GM19240 (cell line): ENCODE measurements at regions not wholly inside any gene's neighbourhood (a gene's known extent, or its start where the extent isn't known, plus 50 kb on each side); places are given as distances from the start of the nearest gene placed in this dataset.
"Not testable (repeated sequence)": the region's sequence is repeated elsewhere in the genome, so short reads cannot be mapped to it uniquely, and the experiment has no call there.

Source experiments
- DNase-seq: peaks from one replicate; pipeline ENCODE4 v3.0.0; 2011; ENCODE audit warnings: low spot score; ENCODE audit not compliant: insufficient read length

DNA sequence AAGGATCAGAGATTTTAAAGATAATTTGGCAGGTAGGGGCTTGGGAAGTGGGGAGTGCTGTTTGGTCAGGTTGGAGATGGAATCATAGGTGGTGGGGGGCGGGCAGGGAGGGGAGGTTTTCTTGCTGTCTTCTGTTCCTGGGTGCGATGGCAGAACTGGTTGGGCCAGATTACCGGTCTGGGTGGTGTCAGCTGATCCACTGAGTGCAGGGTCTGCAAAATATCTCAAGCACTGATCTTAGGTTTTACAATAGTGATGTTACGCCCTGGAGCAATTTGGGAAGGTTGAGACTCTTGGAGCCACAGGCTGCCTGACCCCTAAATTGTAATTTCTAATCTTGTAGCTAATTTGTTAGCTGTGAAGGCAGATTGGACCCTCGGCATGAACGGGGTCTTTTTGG is 78.0 kb upstream of the PARP8 start:
- not testable (repeated sequence) for DNase-seq

DNA sequence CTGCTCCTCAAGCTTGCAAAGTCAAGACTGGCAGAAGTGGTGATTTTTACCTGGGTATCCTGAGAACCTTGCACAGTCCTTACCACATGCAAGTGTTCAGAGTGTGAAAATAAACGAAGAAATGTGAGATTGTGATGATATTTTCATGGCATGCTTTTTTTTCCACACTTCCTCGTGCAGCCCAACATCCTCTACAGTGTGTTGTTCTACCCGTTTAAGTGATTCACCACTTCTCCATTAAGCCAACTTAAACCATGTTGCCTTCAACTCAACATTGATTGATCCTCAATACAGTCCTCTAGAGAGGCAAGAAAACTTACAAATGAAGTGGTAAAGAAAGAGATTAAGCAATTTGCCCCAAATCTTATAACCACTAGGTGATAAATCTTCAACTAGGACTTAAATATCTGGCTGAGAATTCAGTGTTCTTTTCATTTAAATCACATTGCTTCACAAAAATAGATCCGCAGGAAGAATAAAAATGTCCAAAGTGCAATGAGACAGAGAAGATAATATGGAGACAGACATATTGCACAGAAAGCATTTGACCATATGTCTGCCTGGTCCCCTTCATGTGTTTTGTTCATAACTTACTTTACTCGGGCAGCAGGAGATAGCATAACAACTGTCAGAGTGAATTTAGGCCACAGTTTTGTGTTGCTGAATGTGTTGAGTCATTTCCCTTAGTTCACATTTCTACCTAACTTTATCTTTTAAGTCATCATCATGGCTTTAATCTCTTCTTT is 75.8 kb upstream of the PARP8 start:
- DNase-seq, result not testable (repeated sequence)

DNA sequence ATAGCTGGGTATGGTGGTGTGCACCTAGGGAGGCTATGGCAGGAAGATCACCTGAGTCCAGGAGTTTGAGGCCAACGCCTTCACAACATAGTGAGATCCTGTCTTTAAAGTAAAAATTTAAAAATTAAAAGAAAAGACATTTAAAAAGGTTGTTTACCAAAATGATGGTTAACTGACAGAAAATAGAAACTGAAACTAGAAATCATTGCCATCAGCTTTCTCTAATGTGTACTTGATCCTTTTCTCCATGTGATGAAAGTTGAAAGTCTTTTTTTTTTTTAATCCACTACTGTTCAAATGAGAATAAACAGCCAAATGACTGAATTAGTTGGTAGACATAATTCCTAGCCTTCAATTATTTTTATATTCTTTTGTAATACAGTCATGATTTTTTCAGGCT is 75.1 kb upstream of the PARP8 start:
- DNase-seq, result not testable (repeated sequence)

DNA sequence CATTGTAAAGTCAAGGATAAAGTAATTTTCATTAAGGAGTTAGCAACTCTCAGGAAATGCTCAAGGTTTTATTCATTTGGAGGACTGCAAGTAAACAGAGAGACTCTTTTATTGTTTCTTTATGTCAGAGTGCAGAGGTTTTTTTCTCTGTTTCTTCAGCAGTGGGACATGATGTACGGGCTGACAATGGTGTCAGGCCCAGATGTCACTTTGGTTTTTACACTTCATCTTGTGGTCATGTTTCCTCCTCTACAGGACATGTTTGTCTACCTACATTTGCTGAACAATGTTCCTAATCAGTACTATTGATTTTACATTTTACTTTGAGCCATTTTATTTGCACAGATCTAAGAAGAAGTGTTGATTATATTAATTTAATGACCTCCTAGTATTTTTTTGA is 72.8 kb upstream of the PARP8 start:
- no peak for DNase-seq

DNA sequence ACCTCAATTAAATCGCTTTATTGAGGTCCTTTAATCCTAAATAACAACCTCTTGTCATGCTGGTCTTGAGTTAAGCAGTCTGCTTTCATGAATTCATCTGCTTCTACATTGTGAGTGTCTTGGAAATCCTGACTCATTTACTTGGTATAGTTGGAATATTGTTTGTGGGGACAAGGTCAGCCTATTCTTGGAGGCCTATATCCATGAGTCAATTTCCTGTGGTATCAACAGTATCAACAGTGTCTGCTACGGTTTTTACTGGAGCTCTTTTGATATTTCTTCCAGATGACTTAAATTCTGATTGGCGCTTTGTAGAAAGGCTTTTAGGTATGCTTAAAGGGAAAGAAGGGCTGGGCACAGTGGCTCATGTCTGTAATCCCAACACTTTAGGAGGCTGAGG is 71.2 kb upstream of the PARP8 start:
- DNase-seq, result no peak

DNA sequence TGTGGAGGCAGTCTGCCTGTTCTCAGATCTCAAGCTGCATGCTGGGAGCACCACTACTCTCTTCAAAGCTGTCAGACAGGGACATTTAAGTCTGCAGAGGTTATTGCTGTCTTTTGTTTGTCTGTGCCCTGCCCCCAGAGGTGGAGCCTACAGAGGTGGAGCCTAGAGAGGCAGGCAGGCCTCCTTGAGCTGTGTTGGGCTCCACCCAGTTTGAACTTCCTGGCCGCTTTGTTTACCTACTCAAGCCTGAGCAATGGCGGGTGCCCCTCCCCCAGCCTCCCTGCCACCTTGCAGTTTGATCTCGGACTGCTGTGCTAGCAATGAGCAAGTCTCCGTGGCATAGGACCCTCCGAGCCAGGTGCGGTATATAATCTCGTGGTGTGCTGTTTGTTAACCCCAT is 64.9 kb upstream of the PARP8 start:
- DNase-seq, result not testable (repeated sequence)

DNA sequence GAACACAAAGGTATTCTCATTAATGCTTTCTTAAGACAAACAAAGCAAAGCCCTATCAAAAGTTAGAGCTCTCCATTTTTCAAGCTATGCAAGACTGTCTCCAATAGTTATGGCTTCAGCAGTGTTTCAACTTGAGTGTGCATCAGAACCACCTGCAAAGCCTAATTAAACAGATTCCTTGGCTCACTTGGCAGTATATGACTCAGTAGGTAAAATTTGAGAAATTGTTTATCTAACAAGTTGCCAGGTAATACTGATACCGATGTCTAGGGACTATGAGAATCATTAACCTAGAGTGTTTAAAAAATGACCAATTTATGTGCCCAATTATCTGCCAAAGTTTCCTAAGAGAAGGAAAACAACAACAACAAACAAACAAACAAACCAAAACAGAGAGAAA is 60.3 kb upstream of the PARP8 start:
- DNase-seq, result no peak

DNA sequence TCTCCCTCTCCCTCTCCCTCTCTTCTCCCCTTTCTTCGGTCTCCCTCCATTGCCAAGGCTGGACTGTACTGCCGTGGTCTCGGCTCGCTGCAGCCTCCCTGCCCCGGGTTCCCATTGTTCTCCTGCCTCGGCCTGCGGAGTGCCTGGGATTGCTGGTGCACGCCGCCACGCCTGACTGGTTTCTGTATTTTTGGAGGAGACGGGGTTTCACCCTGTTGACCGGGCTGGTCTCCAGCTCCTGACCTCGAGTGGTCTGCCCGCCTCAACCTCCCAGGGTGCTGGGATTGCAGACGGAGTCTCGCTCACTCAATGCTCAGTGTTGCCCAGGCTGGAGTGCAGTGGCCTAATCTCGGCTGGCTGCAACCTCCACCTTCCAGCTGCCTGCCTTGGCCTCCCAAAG is 59.0 kb upstream of the PARP8 start:
- DNase-seq, result not testable (repeated sequence)

DNA sequence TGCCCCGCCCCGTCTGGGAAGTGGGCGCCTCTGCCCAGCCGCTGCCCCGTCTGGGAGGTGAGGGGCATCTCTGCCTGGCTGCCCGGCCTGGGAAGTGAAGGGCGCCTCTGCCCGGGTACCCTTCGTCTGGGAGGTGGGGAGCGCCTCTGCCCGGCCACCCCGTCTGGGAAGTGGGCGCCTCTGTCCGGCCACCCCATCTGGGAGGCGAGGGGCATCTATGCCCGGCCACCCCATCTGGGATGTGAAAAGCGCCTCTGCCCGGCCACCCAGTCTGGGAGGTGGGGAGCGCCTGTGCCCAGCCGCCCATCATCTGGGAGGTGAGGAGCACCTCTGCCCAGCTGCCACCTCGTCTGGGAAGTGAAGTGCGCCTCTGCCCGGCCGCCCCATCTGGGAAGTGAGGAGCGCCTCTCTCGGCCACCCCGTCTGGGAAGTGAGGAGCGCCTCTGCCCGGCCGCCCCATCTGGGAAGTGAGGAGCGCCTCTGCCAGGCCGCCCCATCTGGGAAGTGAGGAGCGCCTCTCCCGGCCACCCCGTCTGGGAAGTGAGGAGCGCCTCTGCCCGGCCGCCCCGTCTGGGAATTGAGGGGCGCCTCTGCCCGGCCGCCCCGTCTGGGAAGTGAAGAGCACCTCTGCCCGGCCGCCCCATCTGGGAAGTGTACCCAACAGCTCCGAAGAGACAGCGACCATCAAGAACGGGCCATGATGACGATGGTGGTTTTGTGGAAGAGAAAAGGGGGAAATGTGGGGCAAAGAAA is 58.3 kb upstream of the PARP8 start:
- DNase-seq, result not testable (repeated sequence)

DNA sequence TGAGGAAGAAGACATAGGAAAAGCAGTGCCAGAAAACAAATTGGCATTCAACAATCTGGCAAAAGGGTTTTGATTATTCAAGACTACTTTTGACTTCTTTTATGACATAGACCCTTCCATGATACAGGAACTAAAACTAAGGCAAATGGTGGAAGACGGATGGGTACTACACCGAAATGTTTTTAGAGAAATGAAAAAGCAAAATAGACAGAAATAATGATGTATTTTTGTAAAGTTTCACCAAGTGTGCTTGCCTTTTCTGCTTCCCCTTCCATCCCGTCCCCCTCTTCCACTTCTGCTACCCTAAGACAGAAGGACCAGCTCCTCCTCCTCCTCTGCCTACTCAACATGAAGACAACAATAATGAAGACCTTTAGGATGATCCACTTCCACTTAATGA is 53.4 kb upstream of the PARP8 start:
- DNase-seq, result not testable (repeated sequence)
